Fibroblast of the aortic adventitia (primary cell): ENCODE measurements at regions not wholly inside any gene's neighbourhood (a gene's known extent, or its start where the extent isn't known, plus 50 kb on each side); places are given as distances from the start of the nearest gene placed in this dataset.

Experiments used
- DNase-seq: peaks from one replicate; pipeline ENCODE4 v3.0.0-alpha.2; 2010; ENCODE audit warnings: low read depth
- H3K4me3 ChIP-seq: 2 replicates; pipeline ENCODE4 v1.5.1; 2011; ENCODE audit warnings: low read depth, mild to moderate bottlenecking, control low read depth, low read length, moderate library complexity
- CTCF ChIP-seq: IDR thresholded peaks from 2 replicates; pipeline ENCODE4 v1.5.1; 2011; ENCODE audit warnings: mild to moderate bottlenecking, low read length, control low read depth, inconsistent platforms; ENCODE audit not compliant: insufficient read depth

DNA sequence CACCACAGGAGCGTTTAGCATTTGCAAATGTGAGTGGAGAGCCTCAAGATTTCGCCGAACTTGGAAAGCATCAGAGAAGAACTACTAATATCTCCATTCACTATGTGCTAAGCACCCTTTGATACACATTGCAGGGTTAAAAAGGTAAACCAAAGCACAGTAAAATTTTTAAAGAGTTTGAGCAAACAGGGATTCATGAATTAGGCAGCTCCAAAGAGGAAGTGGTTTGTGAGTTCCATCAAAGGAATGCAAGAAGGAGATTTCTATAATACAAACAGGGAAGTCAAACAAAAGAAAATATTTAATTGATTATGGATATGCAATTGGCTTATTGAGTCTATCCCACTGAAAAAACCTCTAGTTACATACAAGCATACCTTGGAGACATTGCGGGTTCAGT lies 81.1 kb upstream of the TMEM72 start:
- TF ChIP-seq CTCF = no peak
- peak; percentile 51 for DNase-seq
- H3K4me3 ChIP-seq = no peak overlapping the region

GRCh38 chr10:44831581-44831980 lies 79.6 kb upstream of the TMEM72 start:
- DNase-seq = no peak
- H3K4me3 ChIP-seq = no peak overlapping the region
- no peak for TF ChIP-seq CTCF

DNA sequence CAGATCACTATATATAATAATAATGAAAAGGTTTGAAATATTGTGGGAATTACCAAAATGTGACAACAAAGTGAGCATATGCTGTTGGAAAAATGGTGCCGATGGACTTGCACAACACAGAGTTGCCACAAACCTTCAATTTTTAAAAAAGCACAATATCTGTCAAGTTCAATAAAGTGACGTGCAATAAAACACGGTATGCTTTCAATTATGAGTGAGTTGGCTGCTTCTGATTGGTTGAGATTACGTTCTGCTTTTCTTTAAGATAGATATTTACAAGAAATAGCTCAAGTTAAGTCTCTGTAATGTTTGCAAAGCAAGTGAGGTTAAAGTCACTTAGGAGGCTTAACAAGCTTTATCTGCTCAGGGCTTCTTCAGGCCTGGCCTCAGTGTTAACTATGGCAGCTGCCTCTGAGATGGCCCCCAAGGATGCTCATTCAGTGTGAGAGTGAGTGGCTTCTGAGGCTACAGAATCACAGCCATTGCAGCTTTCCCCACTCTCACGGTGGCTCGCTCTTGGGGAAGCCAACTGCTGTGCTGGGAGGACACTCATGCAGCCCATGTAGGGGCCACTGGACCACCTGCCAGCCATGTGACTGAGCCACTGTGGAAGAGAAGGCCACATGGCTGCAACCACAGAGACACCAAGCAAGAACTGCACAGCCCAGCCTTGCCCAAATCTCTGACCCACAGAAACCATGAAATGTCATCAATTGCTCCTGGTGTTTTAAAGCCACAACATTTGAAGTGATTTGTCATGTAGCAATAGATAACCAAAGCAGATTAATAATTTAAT lies 78.3 kb upstream of the TMEM72 start:
- H3K4me3 ChIP-seq = no peak overlapping the region
- TF ChIP-seq CTCF = no peak
- DNase-seq = no peak

GRCh38 chr10:44834131-44834530 lies 77.0 kb upstream of the TMEM72 start:
- H3K4me3 ChIP-seq = no peak overlapping the region
- no peak for DNase-seq
- TF ChIP-seq CTCF = no peak

- TF ChIP-seq CTCF = no peak
- DNase-seq = no peak
- no peak overlapping the region for H3K4me3 ChIP-seq
These were observed 75.8 kb upstream of the TMEM72 start for GRCh38 chr10:44835300-44835699.

- TF ChIP-seq CTCF = no peak
- DNase-seq = no peak
- H3K4me3 ChIP-seq = no peak overlapping the region
These were observed 67.7 kb upstream of the TMEM72 start for GRCh38 chr10:44843484-44843883.
